ENCODE measurements at regions not wholly inside any gene's neighbourhood (a gene's known extent, or its start where the extent isn't known, plus 50 kb on each side); places are given as distances from the start of the nearest gene placed in this dataset.

DNA sequence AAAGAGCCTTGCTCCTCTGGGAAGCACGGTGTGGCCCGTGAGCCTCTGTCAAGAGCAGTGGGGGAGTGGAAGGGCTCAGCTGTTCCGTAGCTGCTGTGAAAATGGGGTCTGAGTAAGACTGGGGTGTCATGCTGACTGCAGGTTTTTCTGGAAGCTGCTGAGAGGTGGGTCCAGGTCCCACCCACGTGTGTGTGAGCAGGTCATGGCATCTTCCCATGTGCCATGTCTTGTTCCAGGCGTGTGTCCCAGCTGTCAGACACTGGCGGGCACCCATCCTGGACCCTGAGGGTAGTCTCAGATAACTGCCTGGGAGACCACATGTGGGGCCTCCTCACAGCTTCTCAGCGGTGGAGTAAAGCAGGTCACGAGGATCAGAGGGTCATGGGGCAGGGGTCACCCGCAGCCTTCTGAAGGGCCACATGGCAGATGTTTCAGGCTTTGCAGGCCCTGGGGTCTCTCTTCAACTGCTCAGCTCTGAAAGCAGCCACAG is 92.9 kb downstream of the NPIPB11 start:
- TF ChIP-seq POLR2A (IDR thresholded peaks at IDR 0.05): no peak
- TF ChIP-seq, protein P1, sequence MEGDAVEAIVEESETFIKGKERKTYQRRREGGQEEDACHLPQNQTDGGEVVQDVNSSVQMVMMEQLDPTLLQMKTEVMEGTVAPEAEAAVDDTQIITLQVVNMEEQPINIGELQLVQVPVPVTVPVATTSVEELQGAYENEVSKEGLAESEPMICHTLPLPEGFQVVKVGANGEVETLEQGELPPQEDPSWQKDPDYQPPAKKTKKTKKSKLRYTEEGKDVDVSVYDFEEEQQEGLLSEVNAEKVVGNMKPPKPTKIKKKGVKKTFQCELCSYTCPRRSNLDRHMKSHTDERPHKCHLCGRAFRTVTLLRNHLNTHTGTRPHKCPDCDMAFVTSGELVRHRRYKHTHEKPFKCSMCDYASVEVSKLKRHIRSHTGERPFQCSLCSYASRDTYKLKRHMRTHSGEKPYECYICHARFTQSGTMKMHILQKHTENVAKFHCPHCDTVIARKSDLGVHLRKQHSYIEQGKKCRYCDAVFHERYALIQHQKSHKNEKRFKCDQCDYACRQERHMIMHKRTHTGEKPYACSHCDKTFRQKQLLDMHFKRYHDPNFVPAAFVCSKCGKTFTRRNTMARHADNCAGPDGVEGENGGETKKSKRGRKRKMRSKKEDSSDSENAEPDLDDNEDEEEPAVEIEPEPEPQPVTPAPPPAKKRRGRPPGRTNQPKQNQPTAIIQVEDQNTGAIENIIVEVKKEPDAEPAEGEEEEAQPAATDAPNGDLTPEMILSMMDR (IDR thresholded peaks at IDR 0.05): no peak

All from testis (tissue), 2 donors.